ENCODE measurements at regions not wholly inside any gene's neighbourhood (a gene's known extent, or its start where the extent isn't known, plus 50 kb on each side); places are given as distances from the start of the nearest gene placed in this dataset.

DNA sequence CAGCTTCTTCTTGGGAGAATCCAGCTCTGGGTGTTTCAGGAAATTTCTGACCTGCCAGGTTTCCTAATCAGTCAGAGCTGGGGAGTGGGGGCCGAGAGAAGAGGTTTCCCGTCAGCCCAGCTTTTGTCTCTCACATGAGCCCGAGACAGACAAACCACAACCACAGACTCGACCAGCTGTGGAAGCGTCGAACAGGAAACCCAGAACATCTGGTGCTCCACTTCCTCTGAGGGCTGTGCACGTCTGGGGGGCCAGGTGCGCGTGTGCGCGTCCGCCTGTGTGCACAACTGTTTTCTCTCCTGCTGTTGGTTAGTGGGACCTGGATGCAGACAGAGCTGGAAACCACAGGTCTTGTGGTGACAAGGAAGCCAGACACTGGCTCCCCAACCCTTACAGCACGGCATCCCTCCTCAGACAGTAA is 113.0 kb upstream of the SLC25A33 start:
- H4K20me1 ChIP-seq (replicated peaks; ENCODE audit: insufficient read depth) = no peaks in the 10 kb centered on the region
- no peaks in the 10 kb centered on the region for H3K27me3 ChIP-seq (ENCODE audit: insufficient read depth)
- no peak for TF ChIP-seq EZH2 (IDR thresholded peaks at IDR 0.05; ENCODE audit: low read depth, unreplicated experiment)
- peaks cover 7% of the 10 kb centered on the region for H3K27me3 Mint-ChIP-seq (ENCODE audit: insufficient read depth, low read depth, poor library complexity)
- H3K4me1 Mint-ChIP-seq = peaks cover 26% of the 10 kb centered on the region
- ATAC-seq (no peak), DNase-seq (ENCODE audit: low spot score) (no peak)
- H3K4me3 ChIP-seq = no peak overlapping the region
- no peaks in the 10 kb centered on the region for H3K9me3 Mint-ChIP-seq
- no peaks in the 10 kb centered on the region for H3K79me2 ChIP-seq (replicated peaks; ENCODE audit: insufficient read depth)
- H3K27ac Mint-ChIP-seq = no peak overlapping the region
- H2AFZ ChIP-seq = no peak overlapping the region
- no peaks in the 10 kb centered on the region for H3K36me3 Mint-ChIP-seq (ENCODE audit: low read depth)
- peaks cover 5% of the 10 kb centered on the region; the same call in 1 of the 2 replicates for H3K4me1 ChIP-seq (ENCODE audit: insufficient read depth)
- H3K4me3 Mint-ChIP-seq = no peak overlapping the region
- no peaks in the 10 kb centered on the region for H3K36me3 ChIP-seq (ENCODE audit: insufficient read depth)
- H3K4me2 ChIP-seq = no peak overlapping the region
- no peaks in the 10 kb centered on the region for H3F3A ChIP-seq (replicated peaks; ENCODE audit: low read depth)
- H3K9me2 ChIP-seq (ENCODE audit: insufficient read depth) = no peaks in the 10 kb centered on the region
- no peak overlapping the region for H3K27ac ChIP-seq (ENCODE audit: low read depth)

DNA sequence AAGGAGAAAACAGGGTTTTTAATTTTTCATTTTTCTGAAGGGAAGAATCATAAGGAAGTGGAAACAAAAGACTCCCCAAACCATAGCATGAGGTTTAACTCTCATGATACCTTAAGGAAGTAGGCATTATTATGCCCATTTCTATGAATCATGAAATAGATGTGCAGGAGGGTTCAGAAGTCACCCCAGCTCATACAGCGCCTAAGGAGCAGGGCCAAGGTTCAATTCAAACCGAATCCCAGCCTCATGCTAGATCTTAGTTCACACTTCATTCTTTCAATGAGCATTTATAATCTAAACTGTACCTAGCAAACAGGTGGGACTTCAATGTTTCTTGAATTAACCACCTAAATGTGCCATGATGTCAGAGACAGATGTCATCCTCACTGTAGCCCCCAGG is 111.9 kb upstream of the SLC25A33 start:
- no peak overlapping the region for H3K27ac ChIP-seq (ENCODE audit: low read depth)
- H3K9me2 ChIP-seq (ENCODE audit: insufficient read depth) = no peaks in the 10 kb centered on the region
- Mint-ChIP-seq H3K9me3 (no peaks in the 10 kb centered on the region), H3K4me1 (peaks cover 20% of the 10 kb centered on the region), H3K27me3 (ENCODE audit: insufficient read depth, low read depth, poor library complexity) (peaks cover 7% of the 10 kb centered on the region), H3K36me3 (ENCODE audit: low read depth) (no peaks in the 10 kb centered on the region), H3K4me3 (no peak overlapping the region), H3K27ac (no peak overlapping the region)
- H3K4me2 ChIP-seq = no peak overlapping the region
- TF ChIP-seq ZNF114 (CRISPR knock-in tag; IDR thresholded peaks at IDR 0.05) = no peak
- TF ChIP-seq, protein P1, sequence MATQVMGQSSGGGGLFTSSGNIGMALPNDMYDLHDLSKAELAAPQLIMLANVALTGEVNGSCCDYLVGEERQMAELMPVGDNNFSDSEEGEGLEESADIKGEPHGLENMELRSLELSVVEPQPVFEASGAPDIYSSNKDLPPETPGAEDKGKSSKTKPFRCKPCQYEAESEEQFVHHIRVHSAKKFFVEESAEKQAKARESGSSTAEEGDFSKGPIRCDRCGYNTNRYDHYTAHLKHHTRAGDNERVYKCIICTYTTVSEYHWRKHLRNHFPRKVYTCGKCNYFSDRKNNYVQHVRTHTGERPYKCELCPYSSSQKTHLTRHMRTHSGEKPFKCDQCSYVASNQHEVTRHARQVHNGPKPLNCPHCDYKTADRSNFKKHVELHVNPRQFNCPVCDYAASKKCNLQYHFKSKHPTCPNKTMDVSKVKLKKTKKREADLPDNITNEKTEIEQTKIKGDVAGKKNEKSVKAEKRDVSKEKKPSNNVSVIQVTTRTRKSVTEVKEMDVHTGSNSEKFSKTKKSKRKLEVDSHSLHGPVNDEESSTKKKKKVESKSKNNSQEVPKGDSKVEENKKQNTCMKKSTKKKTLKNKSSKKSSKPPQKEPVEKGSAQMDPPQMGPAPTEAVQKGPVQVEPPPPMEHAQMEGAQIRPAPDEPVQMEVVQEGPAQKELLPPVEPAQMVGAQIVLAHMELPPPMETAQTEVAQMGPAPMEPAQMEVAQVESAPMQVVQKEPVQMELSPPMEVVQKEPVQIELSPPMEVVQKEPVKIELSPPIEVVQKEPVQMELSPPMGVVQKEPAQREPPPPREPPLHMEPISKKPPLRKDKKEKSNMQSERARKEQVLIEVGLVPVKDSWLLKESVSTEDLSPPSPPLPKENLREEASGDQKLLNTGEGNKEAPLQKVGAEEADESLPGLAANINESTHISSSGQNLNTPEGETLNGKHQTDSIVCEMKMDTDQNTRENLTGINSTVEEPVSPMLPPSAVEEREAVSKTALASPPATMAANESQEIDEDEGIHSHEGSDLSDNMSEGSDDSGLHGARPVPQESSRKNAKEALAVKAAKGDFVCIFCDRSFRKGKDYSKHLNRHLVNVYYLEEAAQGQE (IDR thresholded peaks at IDR 0.05; ENCODE audit: unreplicated experiment) = no peak
- TF ChIP-seq STAT1 (IDR thresholded peaks at IDR 0.05; ENCODE audit: unreplicated experiment) = no peak
- TF ChIP-seq, protein P2, sequence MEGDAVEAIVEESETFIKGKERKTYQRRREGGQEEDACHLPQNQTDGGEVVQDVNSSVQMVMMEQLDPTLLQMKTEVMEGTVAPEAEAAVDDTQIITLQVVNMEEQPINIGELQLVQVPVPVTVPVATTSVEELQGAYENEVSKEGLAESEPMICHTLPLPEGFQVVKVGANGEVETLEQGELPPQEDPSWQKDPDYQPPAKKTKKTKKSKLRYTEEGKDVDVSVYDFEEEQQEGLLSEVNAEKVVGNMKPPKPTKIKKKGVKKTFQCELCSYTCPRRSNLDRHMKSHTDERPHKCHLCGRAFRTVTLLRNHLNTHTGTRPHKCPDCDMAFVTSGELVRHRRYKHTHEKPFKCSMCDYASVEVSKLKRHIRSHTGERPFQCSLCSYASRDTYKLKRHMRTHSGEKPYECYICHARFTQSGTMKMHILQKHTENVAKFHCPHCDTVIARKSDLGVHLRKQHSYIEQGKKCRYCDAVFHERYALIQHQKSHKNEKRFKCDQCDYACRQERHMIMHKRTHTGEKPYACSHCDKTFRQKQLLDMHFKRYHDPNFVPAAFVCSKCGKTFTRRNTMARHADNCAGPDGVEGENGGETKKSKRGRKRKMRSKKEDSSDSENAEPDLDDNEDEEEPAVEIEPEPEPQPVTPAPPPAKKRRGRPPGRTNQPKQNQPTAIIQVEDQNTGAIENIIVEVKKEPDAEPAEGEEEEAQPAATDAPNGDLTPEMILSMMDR (conservative IDR thresholded peaks at IDR 0.05; ENCODE audit: low read depth in 2 of 2) = no peak
- no peak for TF ChIP-seq ZNF331 (CRISPR knock-in tag; IDR thresholded peaks at IDR 0.05; ENCODE audit: low read depth)
- no peak for TF ChIP-seq POLR2AphosphoS5 (IDR thresholded peaks at IDR 0.05; ENCODE audit: low read depth)
- no peak for TF ChIP-seq EZH2phosphoT487 (IDR thresholded peaks at IDR 0.05; ENCODE audit: unreplicated experiment)
- TF ChIP-seq JUNB (IDR thresholded peaks at IDR 0.05; ENCODE audit: unreplicated experiment) = no peak
- no peak for TF ChIP-seq EZH2 (IDR thresholded peaks at IDR 0.05; ENCODE audit: low read depth, unreplicated experiment)
- TF ChIP-seq ZNF462 (CRISPR knock-in tag; IDR thresholded peaks at IDR 0.05) = no peak
- no peak for TF ChIP-seq NANOG (IDR thresholded peaks at IDR 0.05; ENCODE audit: borderline replicate concordance)
- no peaks in the 10 kb centered on the region for H3K79me2 ChIP-seq (replicated peaks; ENCODE audit: insufficient read depth)
- H3K4me3 ChIP-seq = no peak overlapping the region
- H3K4me1 ChIP-seq (ENCODE audit: insufficient read depth) = peaks cover 5% of the 10 kb centered on the region; the same call in 1 of the 2 replicates
- DNase-seq (ENCODE audit: low spot score) = no peak
- H3K27me3 ChIP-seq (ENCODE audit: insufficient read depth) = no peaks in the 10 kb centered on the region
- H4K20me1 ChIP-seq (replicated peaks; ENCODE audit: insufficient read depth) = no peaks in the 10 kb centered on the region
- no peaks in the 10 kb centered on the region for H3F3A ChIP-seq (replicated peaks; ENCODE audit: low read depth)
- ATAC-seq = no peak
- no peak overlapping the region for H2AFZ ChIP-seq
- H3K36me3 ChIP-seq (ENCODE audit: insufficient read depth) = no peaks in the 10 kb centered on the region

All from GM23338 (cell line).